WTC11 (cell line): ENCODE measurements at regions not wholly inside any gene's neighbourhood (a gene's known extent, or its start where the extent isn't known, plus 50 kb on each side); places are given as distances from the start of the nearest gene placed in this dataset.

Experiments
- ATAC-seq: fragments of 200-7000 bp; cut with Tn5 transposase; 2 replicates; pipeline ENCODE4 v1.10.0; 2021; ENCODE audit warnings: mild to moderate bottlenecking, moderate library complexity
- CTCF ChIA-PET: fragments of 300-600 bp; sonication (Branson Sonifier 250); formaldehyde crosslinking; loops from one replicate; lab custom pipeline; 2021; ENCODE audit warnings: antibody characterized with exemption; lab: Charles Lee
- POLR2A ChIA-PET: fragments of 350-600 bp; sonication (Branson Sonifier 250); formaldehyde crosslinking; loops from one replicate; lab custom pipeline; 2021; ENCODE audit warnings: antibody characterized with exemption; lab: Charles Lee
- DNase-seq: peaks from one replicate; pipeline ENCODE4 v3.0.0; 2021; ENCODE audit warnings: low spot score
- H3K27ac Mint-ChIP-seq: 2 replicates; pipeline ENCODE4 v1.8.0; 2021; ENCODE audit warnings: mixed read lengths
- H3K27me3 Mint-ChIP-seq: 2 replicates; pipeline ENCODE4 v1.8.0; 2021; ENCODE audit warnings: low read depth, mild to moderate bottlenecking, moderate library complexity, mixed read lengths
- H3K36me3 Mint-ChIP-seq: 2 replicates; pipeline ENCODE4 v1.8.0; 2021; ENCODE audit warnings: mixed read lengths
- H3K4me1 Mint-ChIP-seq: 2 replicates; pipeline ENCODE4 v1.8.0; 2022; ENCODE audit warnings: mixed read lengths
- H3K4me3 Mint-ChIP-seq: 2 replicates; pipeline ENCODE4 v1.8.0; 2021; ENCODE audit warnings: mild to moderate bottlenecking, moderate library complexity, mixed read lengths
- H3K9me3 Mint-ChIP-seq: 2 replicates; pipeline ENCODE4 v1.8.0; 2021; ENCODE audit warnings: mixed read lengths
- CBFB ChIP-seq: sonication (generic); formaldehyde crosslinking; IDR thresholded peaks from 2 replicates; pipeline ENCODE4 v1.8.1; 2022; ENCODE audit warnings: mild to moderate bottlenecking, low read depth, missing genetic modification reagents
- CREM ChIP-seq: sonication (generic); formaldehyde crosslinking; IDR thresholded peaks from 2 replicates; pipeline ENCODE4 v1.8.1; 2022; ENCODE audit warnings: mild to moderate bottlenecking, missing genetic modification reagents, moderate library complexity
- ETV6 ChIP-seq: sonication (generic); formaldehyde crosslinking; IDR thresholded peaks from 2 replicates; pipeline ENCODE4 v1.8.1; 2022; ENCODE audit warnings: mild to moderate bottlenecking, missing genetic modification reagents
- FOXK1 ChIP-seq: sonication (generic); formaldehyde crosslinking; IDR thresholded peaks from 2 replicates; pipeline ENCODE4 v1.8.0; 2022; ENCODE audit warnings: mild to moderate bottlenecking, moderate library complexity, missing genetic modification reagents
- FOXP1 ChIP-seq: sonication (generic); formaldehyde crosslinking; IDR thresholded peaks from 2 replicates; pipeline ENCODE4 v1.8.0; 2022; ENCODE audit warnings: missing genetic modification reagents, mild to moderate bottlenecking, moderate library complexity, borderline replicate concordance
- GABPB1 ChIP-seq: sonication (generic); formaldehyde crosslinking; IDR thresholded peaks from 2 replicates; pipeline ENCODE4 v1.8.1; 2023; ENCODE audit warnings: mild to moderate bottlenecking, missing genetic modification reagents
- IRF2 ChIP-seq: sonication (generic); formaldehyde crosslinking; IDR thresholded peaks from 2 replicates; pipeline ENCODE4 v1.8.0; 2022; ENCODE audit warnings: low read depth, missing genetic modification reagents, borderline replicate concordance
- JUN ChIP-seq: sonication (generic); formaldehyde crosslinking; IDR thresholded peaks from 2 replicates; pipeline ENCODE4 v1.8.0; 2023; ENCODE audit warnings: mild to moderate bottlenecking, missing genetic modification reagents
- MXD4 ChIP-seq: fragments of 250-450 bp; sonication (Bioruptor Pico); IDR thresholded peaks from 2 replicates; pipeline ENCODE4 v1.8.0; 2021; ENCODE audit warnings: mild to moderate bottlenecking, moderate library complexity, borderline replicate concordance
- NR2C2 ChIP-seq: sonication (generic); formaldehyde crosslinking; IDR thresholded peaks from 2 replicates; pipeline ENCODE4 v1.8.0; 2022; ENCODE audit warnings: mild to moderate bottlenecking, missing genetic modification reagents
- PRRX2 ChIP-seq: fragments of 250-450 bp; sonication (Bioruptor Pico); IDR thresholded peaks from 2 replicates; pipeline ENCODE4 v1.8.0; 2021; ENCODE audit warnings: mild to moderate bottlenecking
- SMAD3 ChIP-seq: sonication (generic); formaldehyde crosslinking; IDR thresholded peaks from 2 replicates; pipeline ENCODE4 v1.8.0; 2022; ENCODE audit warnings: missing genetic modification reagents, mild to moderate bottlenecking, borderline replicate concordance
- SMAD4 ChIP-seq: sonication (generic); formaldehyde crosslinking; IDR thresholded peaks from 2 replicates; pipeline ENCODE4 v1.8.0; 2022; ENCODE audit warnings: mild to moderate bottlenecking, missing genetic modification reagents
- SP1 ChIP-seq: sonication (generic); formaldehyde crosslinking; conservative IDR thresholded peaks from 2 replicates; pipeline ENCODE4 v1.8.1; 2022; ENCODE audit warnings: missing genetic modification reagents
- TEAD4 ChIP-seq: sonication (generic); formaldehyde crosslinking; IDR thresholded peaks from 2 replicates; pipeline ENCODE4 v1.8.0; 2022; ENCODE audit warnings: mild to moderate bottlenecking, missing genetic modification reagents
- ZNF138 ChIP-seq: sonication (generic); formaldehyde crosslinking; conservative IDR thresholded peaks from 2 replicates; pipeline ENCODE4 v1.8.1; 2022; ENCODE audit warnings: mild to moderate bottlenecking, moderate library complexity, missing genetic modification reagents
- ZNF416 ChIP-seq: fragments of 250-450 bp; sonication (Bioruptor Pico); IDR thresholded peaks from 2 replicates; pipeline ENCODE4 v1.9.0; 2021; ENCODE audit warnings: mild to moderate bottlenecking, inconsistent platforms
- TF ChIP-seq, protein P1 (sequence below): sonication (generic); formaldehyde crosslinking; IDR thresholded peaks from 2 replicates; pipeline ENCODE4 v1.8.1; 2023; ENCODE audit warnings: mild to moderate bottlenecking, moderate library complexity, missing genetic modification reagents
- TF ChIP-seq, protein P2 (sequence below): sonication (generic); formaldehyde crosslinking; IDR thresholded peaks from 2 replicates; pipeline ENCODE4 v1.8.1; 2023; ENCODE audit warnings: mild to moderate bottlenecking, missing genetic modification reagents, borderline replicate concordance
- TF ChIP-seq, protein P3 (sequence below): sonication (generic); formaldehyde crosslinking; IDR thresholded peaks from 2 replicates; pipeline ENCODE4 v1.8.1; 2022; ENCODE audit warnings: mild to moderate bottlenecking, missing genetic modification reagents, moderate library complexity, borderline replicate concordance
- TF ChIP-seq, protein P4 (sequence below): sonication (generic); formaldehyde crosslinking; IDR thresholded peaks from 2 replicates; pipeline ENCODE4 v1.8.1; 2023; ENCODE audit warnings: mild to moderate bottlenecking, missing genetic modification reagents
- TF ChIP-seq, protein P5 (sequence below): sonication (generic); formaldehyde crosslinking; IDR thresholded peaks from 2 replicates; pipeline ENCODE4 v1.8.1; 2023; ENCODE audit warnings: mild to moderate bottlenecking, missing genetic modification reagents, moderate library complexity
- TF ChIP-seq, protein P6 (sequence below): fragments of 250-450 bp; sonication (Bioruptor Pico); IDR thresholded peaks from 2 replicates; pipeline ENCODE4 v1.8.0; 2021; ENCODE audit warnings: mild to moderate bottlenecking

DNA sequence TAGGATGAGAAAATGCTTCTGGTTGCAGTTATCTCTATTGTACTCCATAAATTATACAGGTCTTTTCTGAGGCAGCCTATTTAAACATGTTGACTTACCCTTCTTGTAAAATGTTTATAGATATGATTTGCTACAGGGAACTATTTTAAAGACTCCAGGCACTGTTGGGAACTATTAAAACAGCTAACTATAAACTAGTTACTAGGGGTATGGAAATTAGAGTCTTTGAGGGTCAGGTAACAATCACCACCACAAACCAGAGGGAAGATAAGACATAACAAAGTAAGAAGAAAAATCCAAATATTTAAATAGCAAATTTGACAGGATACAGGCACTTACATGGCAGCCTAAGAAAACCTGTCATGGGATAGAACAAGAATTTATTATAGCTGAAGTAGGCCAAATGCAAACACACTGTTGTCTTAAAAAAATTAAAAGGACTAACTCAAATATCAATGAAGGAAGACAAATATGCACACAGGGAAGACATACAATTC is 251.0 kb upstream of the CWC22 start:
- H3K27ac Mint-ChIP-seq: no peak overlapping the region; the same call in 1 of the 2 replicates
- POLR2A ChIA-PET: no interaction called here
- no peak overlapping the region for H3K4me3 Mint-ChIP-seq
- H3K36me3 Mint-ChIP-seq: no peaks in the 10 kb centered on the region
- DNase-seq: no peak
- no peak for TF ChIP-seq ETV6 (CRISPR knock-in tag)
- TF ChIP-seq IRF2 (CRISPR knock-in tag): no peak
- TF ChIP-seq, protein P1, sequence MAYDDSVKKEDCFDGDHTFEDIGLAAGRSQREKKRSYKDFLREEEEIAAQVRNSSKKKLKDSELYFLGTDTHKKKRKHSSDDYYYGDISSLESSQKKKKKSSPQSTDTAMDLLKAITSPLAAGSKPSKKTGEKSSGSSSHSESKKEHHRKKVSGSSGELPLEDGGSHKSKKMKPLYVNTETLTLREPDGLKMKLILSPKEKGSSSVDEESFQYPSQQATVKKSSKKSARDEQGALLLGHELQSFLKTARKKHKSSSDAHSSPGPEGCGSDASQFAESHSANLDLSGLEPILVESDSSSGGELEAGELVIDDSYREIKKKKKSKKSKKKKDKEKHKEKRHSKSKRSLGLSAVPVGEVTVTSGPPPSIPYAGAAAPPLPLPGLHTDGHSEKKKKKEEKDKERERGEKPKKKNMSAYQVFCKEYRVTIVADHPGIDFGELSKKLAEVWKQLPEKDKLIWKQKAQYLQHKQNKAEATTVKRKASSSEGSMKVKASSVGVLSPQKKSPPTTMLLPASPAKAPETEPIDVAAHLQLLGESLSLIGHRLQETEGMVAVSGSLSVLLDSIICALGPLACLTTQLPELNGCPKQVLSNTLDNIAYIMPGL (CRISPR knock-in tag): no peak
- no peak for TF ChIP-seq NR2C2
- H3K9me3 Mint-ChIP-seq: peaks cover 8% of the 10 kb centered on the region; the same call in 1 of the 2 replicates
- H3K4me1 Mint-ChIP-seq: peaks cover 19% of the 10 kb centered on the region
- no peaks in the 10 kb centered on the region for H3K27me3 Mint-ChIP-seq
- ATAC-seq: no peak
- CTCF ChIA-PET: no interaction called here

DNA sequence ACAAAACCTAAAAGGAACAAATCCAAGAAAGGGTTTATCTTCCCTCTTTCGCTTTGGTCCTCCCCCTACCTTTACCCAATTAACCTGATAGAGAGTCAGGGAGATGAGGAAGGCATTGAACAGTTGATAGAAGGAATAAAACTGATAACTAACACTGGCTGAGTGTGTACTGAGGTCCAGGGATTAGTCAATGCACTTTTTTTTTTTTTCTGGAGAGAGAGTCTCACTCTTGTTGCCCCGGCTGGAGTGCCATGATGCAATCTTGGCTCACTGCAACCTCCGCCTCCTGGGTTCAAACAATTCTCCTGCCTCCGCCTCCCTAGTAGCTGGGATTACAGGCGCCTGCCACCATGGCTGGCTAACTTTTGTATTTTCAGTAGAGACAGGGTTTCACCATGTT is 250.2 kb upstream of the CWC22 start:
- no peak for TF ChIP-seq SMAD3 (CRISPR knock-in tag)
- TF ChIP-seq SP1: no peak
- Mint-ChIP-seq H3K27me3 (no peaks in the 10 kb centered on the region), H3K4me1 (peaks cover 19% of the 10 kb centered on the region), H3K36me3 (no peaks in the 10 kb centered on the region), H3K27ac (no peak overlapping the region), H3K9me3 (peaks cover 14% of the 10 kb centered on the region), H3K4me3 (no peak overlapping the region)
- no peak for DNase-seq
- ATAC-seq: no peak
- CTCF ChIA-PET: no interaction called here
- POLR2A ChIA-PET: no interaction called here

DNA sequence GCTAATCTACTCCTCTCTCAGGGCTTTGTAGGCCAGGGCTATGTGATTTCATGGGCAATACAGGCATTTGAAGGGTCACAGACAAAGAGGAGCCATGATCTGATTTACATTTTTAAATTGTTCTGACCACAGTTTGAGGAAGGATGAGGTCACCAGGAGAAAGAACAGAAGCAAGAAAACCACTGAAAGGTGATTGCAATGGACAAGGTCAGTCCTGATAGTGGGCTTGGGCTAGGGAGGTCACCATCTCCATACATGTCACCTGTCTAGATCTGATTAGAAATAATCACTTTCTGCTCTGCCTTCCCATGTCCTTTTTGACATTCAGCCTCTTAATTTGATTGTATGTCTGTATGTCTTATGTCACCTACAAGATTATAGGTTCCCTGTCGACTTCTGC is 248.9 kb upstream of the CWC22 start:
- TF ChIP-seq, protein P2, sequence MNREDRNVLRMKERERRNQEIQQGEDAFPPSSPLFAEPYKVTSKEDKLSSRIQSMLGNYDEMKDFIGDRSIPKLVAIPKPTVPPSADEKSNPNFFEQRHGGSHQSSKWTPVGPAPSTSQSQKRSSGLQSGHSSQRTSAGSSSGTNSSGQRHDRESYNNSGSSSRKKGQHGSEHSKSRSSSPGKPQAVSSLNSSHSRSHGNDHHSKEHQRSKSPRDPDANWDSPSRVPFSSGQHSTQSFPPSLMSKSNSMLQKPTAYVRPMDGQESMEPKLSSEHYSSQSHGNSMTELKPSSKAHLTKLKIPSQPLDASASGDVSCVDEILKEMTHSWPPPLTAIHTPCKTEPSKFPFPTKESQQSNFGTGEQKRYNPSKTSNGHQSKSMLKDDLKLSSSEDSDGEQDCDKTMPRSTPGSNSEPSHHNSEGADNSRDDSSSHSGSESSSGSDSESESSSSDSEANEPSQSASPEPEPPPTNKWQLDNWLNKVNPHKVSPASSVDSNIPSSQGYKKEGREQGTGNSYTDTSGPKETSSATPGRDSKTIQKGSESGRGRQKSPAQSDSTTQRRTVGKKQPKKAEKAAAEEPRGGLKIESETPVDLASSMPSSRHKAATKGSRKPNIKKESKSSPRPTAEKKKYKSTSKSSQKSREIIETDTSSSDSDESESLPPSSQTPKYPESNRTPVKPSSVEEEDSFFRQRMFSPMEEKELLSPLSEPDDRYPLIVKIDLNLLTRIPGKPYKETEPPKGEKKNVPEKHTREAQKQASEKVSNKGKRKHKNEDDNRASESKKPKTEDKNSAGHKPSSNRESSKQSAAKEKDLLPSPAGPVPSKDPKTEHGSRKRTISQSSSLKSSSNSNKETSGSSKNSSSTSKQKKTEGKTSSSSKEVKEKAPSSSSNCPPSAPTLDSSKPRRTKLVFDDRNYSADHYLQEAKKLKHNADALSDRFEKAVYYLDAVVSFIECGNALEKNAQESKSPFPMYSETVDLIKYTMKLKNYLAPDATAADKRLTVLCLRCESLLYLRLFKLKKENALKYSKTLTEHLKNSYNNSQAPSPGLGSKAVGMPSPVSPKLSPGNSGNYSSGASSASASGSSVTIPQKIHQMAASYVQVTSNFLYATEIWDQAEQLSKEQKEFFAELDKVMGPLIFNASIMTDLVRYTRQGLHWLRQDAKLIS: no peak
- TF ChIP-seq ZNF416 (no peak), MXD4 (CRISPR knock-in tag) (no peak), IRF2 (CRISPR knock-in tag) (no peak), ZNF138 (CRISPR knock-in tag) (no peak), FOXP1 (CRISPR knock-in tag) (no peak), SMAD4 (CRISPR knock-in tag) (no peak), GABPB1 (CRISPR knock-in tag) (no peak), FOXK1 (CRISPR knock-in tag) (no peak), TEAD4 (CRISPR knock-in tag) (no peak), PRRX2 (CRISPR knock-in tag) (no peak), CREM (CRISPR knock-in tag) (no peak), CBFB (CRISPR knock-in tag) (no peak), JUN (CRISPR knock-in tag) (no peak)
- TF ChIP-seq, protein P3, sequence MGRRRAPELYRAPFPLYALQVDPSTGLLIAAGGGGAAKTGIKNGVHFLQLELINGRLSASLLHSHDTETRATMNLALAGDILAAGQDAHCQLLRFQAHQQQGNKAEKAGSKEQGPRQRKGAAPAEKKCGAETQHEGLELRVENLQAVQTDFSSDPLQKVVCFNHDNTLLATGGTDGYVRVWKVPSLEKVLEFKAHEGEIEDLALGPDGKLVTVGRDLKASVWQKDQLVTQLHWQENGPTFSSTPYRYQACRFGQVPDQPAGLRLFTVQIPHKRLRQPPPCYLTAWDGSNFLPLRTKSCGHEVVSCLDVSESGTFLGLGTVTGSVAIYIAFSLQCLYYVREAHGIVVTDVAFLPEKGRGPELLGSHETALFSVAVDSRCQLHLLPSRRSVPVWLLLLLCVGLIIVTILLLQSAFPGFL (CRISPR knock-in tag): no peak
- TF ChIP-seq, protein P4, sequence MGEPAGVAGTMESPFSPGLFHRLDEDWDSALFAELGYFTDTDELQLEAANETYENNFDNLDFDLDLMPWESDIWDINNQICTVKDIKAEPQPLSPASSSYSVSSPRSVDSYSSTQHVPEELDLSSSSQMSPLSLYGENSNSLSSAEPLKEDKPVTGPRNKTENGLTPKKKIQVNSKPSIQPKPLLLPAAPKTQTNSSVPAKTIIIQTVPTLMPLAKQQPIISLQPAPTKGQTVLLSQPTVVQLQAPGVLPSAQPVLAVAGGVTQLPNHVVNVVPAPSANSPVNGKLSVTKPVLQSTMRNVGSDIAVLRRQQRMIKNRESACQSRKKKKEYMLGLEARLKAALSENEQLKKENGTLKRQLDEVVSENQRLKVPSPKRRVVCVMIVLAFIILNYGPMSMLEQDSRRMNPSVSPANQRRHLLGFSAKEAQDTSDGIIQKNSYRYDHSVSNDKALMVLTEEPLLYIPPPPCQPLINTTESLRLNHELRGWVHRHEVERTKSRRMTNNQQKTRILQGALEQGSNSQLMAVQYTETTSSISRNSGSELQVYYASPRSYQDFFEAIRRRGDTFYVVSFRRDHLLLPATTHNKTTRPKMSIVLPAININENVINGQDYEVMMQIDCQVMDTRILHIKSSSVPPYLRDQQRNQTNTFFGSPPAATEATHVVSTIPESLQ: no peak
- TF ChIP-seq, protein P5, sequence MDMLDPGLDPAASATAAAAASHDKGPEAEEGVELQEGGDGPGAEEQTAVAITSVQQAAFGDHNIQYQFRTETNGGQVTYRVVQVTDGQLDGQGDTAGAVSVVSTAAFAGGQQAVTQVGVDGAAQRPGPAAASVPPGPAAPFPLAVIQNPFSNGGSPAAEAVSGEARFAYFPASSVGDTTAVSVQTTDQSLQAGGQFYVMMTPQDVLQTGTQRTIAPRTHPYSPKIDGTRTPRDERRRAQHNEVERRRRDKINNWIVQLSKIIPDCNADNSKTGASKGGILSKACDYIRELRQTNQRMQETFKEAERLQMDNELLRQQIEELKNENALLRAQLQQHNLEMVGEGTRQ (CRISPR knock-in tag): no peak
- TF ChIP-seq, protein P6, sequence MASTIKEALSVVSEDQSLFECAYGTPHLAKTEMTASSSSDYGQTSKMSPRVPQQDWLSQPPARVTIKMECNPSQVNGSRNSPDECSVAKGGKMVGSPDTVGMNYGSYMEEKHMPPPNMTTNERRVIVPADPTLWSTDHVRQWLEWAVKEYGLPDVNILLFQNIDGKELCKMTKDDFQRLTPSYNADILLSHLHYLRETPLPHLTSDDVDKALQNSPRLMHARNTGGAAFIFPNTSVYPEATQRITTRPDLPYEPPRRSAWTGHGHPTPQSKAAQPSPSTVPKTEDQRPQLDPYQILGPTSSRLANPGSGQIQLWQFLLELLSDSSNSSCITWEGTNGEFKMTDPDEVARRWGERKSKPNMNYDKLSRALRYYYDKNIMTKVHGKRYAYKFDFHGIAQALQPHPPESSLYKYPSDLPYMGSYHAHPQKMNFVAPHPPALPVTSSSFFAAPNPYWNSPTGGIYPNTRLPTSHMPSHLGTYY: no peak
- H3K27me3 Mint-ChIP-seq: no peaks in the 10 kb centered on the region
- H3K36me3 Mint-ChIP-seq: no peaks in the 10 kb centered on the region
- ChIA-PET CTCF (no interaction called here), POLR2A (no interaction called here)
- DNase-seq (no peak), ATAC-seq (no peak)
- H3K4me1 Mint-ChIP-seq: peaks cover 19% of the 10 kb centered on the region
- peaks cover 14% of the 10 kb centered on the region for H3K9me3 Mint-ChIP-seq
- no peak overlapping the region for H3K27ac Mint-ChIP-seq
- no peak overlapping the region for H3K4me3 Mint-ChIP-seq
